IMR-90 (cell line): ENCODE measurements at regions not wholly inside any gene's neighbourhood (a gene's known extent, or its start where the extent isn't known, plus 50 kb on each side); places are given as distances from the start of the nearest gene placed in this dataset.
"Not testable (repeated sequence)": the region's sequence is repeated elsewhere in the genome, so short reads cannot be mapped to it uniquely, and the experiment has no call there.

Source experiments
- ATAC-seq: fragments of 200-7000 bp; cut with Tn5 transposase; 2 replicates; pipeline ENCODE4 v1.9.1; 2020; ENCODE audit warnings: low read depth, mild to moderate bottlenecking, moderate library complexity
- BruUV-seq: library from RNA; stranded (reverse); fragments of 400-500 nt; replicated peaks from 2 replicates; lab custom pipeline; 2021; lab: Mats Ljungman, UMichigan
- CTCF ChIA-PET: fragments of 300-600 bp; formaldehyde crosslinking; extraction: SDS; loops from one replicate; lab custom pipeline; 2021; ENCODE audit warnings: antibody characterized with exemption; lab: Yijun Ruan, JAX
- POLR2A ChIA-PET: fragments of 300-600 bp; sonication (Branson Sonifier 250); formaldehyde crosslinking; loops from one replicate; lab custom pipeline; 2022; ENCODE audit warnings: antibody characterized with exemption; ENCODE audit not compliant: unreplicated experiment; lab: Charles Lee
- DNase-seq: peaks from one replicate; pipeline ENCODE4 v3.0.0; 2013
- H2AFZ ChIP-seq: replicated peaks from 2 replicates; pipeline ENCODE3; 2013; ENCODE audit warnings: low read length, mild to moderate bottlenecking; ENCODE audit not compliant: poor library complexity
- H2AK5ac ChIP-seq: 2 replicates; pipeline ENCODE4 v1.6.1; 2013; ENCODE audit warnings: low read depth, low read length, inconsistent platforms
- H2AK9ac ChIP-seq: replicated peaks from 2 replicates; pipeline ENCODE3; 2013; ENCODE audit warnings: mild to moderate bottlenecking, low read depth, low read length, moderate library complexity; ENCODE audit not compliant: poor library complexity
- H2BK120ac ChIP-seq: 2 replicates; pipeline ENCODE4 v1.6.1; 2013; ENCODE audit warnings: low read depth, low read length, inconsistent platforms
- H2BK15ac ChIP-seq: 3 replicates; pipeline ENCODE4 v1.6.1; 2013; ENCODE audit warnings: low read depth, low read length, inconsistent platforms
- H2BK20ac ChIP-seq: 2 replicates; pipeline ENCODE4 v1.6.1; 2013; ENCODE audit warnings: low read depth, mild to moderate bottlenecking, inconsistent platforms, low read length, moderate library complexity
- H2BK5ac ChIP-seq: 2 replicates; pipeline ENCODE4 v1.6.1; 2013; ENCODE audit warnings: mild to moderate bottlenecking, low read depth, low read length, inconsistent platforms; ENCODE audit not compliant: poor library complexity, severe bottlenecking
- H3K14ac ChIP-seq: replicated peaks from 2 replicates; pipeline ENCODE4 v1.6.1; 2013; ENCODE audit warnings: low read depth, low read length, inconsistent platforms
- H3K18ac ChIP-seq: 2 replicates; pipeline ENCODE4 v1.6.1; 2013; ENCODE audit warnings: low read depth, low read length, control low read depth
- H3K23ac ChIP-seq: 2 replicates; pipeline ENCODE4 v1.6.1; 2013; ENCODE audit warnings: low read depth, low read length, inconsistent platforms
- H3K27ac ChIP-seq: 2 replicates; pipeline ENCODE4 v1.5.1; 2013; ENCODE audit warnings: mild to moderate bottlenecking, control low read depth, low read length; ENCODE audit not compliant: insufficient read depth
- H3K27me3 ChIP-seq: 2 replicates; pipeline ENCODE4 v1.6.1; 2013; ENCODE audit warnings: low read length; ENCODE audit not compliant: control insufficient read depth, insufficient read depth
- H3K36me3 ChIP-seq: 2 replicates; pipeline ENCODE4 v1.6.1; 2013; ENCODE audit warnings: low read length, mixed read lengths; ENCODE audit not compliant: control insufficient read depth, insufficient read depth
- H3K4ac ChIP-seq: 2 replicates; pipeline ENCODE4 v1.6.1; 2013; ENCODE audit warnings: low read depth, low read length, inconsistent platforms
- H3K4me1 ChIP-seq: 2 replicates; pipeline ENCODE4 v1.6.1; 2013; ENCODE audit warnings: low read length, mixed read lengths; ENCODE audit not compliant: control insufficient read depth, insufficient read depth
- H3K4me2 ChIP-seq: 2 replicates; pipeline ENCODE4 v1.6.1; 2013; ENCODE audit warnings: low read depth, mild to moderate bottlenecking, control low read depth, low read length, moderate library complexity
- H3K4me3 ChIP-seq: 2 replicates; pipeline ENCODE4 v1.5.1; 2013; ENCODE audit warnings: low read depth, mild to moderate bottlenecking, control low read depth, low read length, moderate library complexity; ENCODE audit not compliant: insufficient read depth
- H3K56ac ChIP-seq: 2 replicates; pipeline ENCODE4 v1.6.1; 2013; ENCODE audit warnings: low read length, inconsistent platforms; ENCODE audit not compliant: insufficient read depth; ENCODE audit errors: extremely low read depth
- H3K79me1 ChIP-seq, 2 experiments: 2 replicates each; pipeline ENCODE4 v1.6.1; 2013; ENCODE audit warnings: low read length in 2 of 2, inconsistent platforms in 1 of 2, low read depth in 1 of 2
- H3K9ac ChIP-seq: 2 replicates; pipeline ENCODE4 v1.6.1; 2013; ENCODE audit warnings: low read depth, low read length, control low read depth
- H3K9me1 ChIP-seq: 2 replicates; pipeline ENCODE4 v1.6.1; 2013; ENCODE audit warnings: low read length, inconsistent platforms; ENCODE audit not compliant: insufficient read depth
- H3K9me3 ChIP-seq: 2 replicates; pipeline ENCODE4 v1.6.1; 2013; ENCODE audit warnings: low read length; ENCODE audit not compliant: control insufficient read depth, insufficient read depth
- H4K20me1 ChIP-seq: 2 replicates; pipeline ENCODE4 v1.6.1; 2013; ENCODE audit warnings: low read length, inconsistent platforms; ENCODE audit not compliant: insufficient read depth
- H4K5ac ChIP-seq: 2 replicates; pipeline ENCODE4 v1.6.1; 2013; ENCODE audit warnings: mild to moderate bottlenecking, low read depth, low read length, control low read depth
- H4K8ac ChIP-seq, 2 experiments: 2 replicates each; pipeline ENCODE4 v1.6.1; 2013; ENCODE audit warnings: low read depth in 2 of 2, low read length in 2 of 2, control low read depth in 1 of 2, inconsistent platforms in 1 of 2
- H4K91ac ChIP-seq: 2 replicates; pipeline ENCODE4 v1.6.1; 2013; ENCODE audit warnings: low read depth, low read length, inconsistent platforms; ENCODE audit not compliant: insufficient read depth
- WGBS, 2 experiments: methylation state at CpG; one replicate each; pipeline versions ENCODE4 v1.1.5 to v1.1.7; 2013; ENCODE audit warnings: missing lambda C conversion rate in 2 of 2; ENCODE audit not compliant: insufficient read length in 1 of 2; ENCODE audit errors: extremely low coverage in 2 of 2; 5-methylcytosine and 5-hydroxymethylcytosine counted together
- dilution Hi-C: fragments of 300-500 bp; cut with HindIII; formaldehyde crosslinking; loops from one replicate; pipeline ENCODE4 v1.14.3; 2018; ENCODE audit warnings: low sequenced_read_pairs; ENCODE audit not compliant: unreplicated experiment
- in situ Hi-C: fragments of 300-500 bp; cut with MboI; formaldehyde crosslinking; loops from 3 replicates; pipeline ENCODE4 v1.14.3; 2019; ENCODE audit warnings: low sequenced_read_pairs, inconsistent platforms, mixed read lengths
- intact Hi-C: fragments of 100-400 bp; cut with micrococcal nuclease; formaldehyde crosslinking; loops from 2 replicates; pipeline ENCODE4 v1.10.0; 2022

- H3K9ac ChIP-seq, H2BK120ac ChIP-seq, H3K4ac ChIP-seq, H4K20me1 ChIP-seq, H3K79me1 ChIP-seq, dilution Hi-C loops, H2AK9ac ChIP-seq, H4K91ac ChIP-seq, H3K9me1 ChIP-seq, H2BK15ac ChIP-seq, H2AK5ac ChIP-seq, H3K18ac ChIP-seq, H4K5ac ChIP-seq, H3K56ac ChIP-seq, H3K4me3 ChIP-seq, BruUV-seq, H3K27me3 ChIP-seq, ATAC-seq, H2BK20ac ChIP-seq, H3K4me2 ChIP-seq, CTCF ChIA-PET, H4K8ac ChIP-seq, H2AFZ ChIP-seq, POLR2A ChIA-PET, H3K9me3 ChIP-seq, H3K23ac ChIP-seq, DNase-seq, intact Hi-C loops, H3K36me3 ChIP-seq, H3K4me1 ChIP-seq, H3K27ac ChIP-seq, in situ Hi-C loops, H3K14ac ChIP-seq, H2BK5ac ChIP-seq: not testable (repeated sequence)
- WGBS, 2 experiments, result no CpG with 5 or more reads among the region's 1 CpG
These were observed 154.9 kb downstream of the DUSP10 start for GRCh38 chr1:221587013-221587412.

- H2BK120ac ChIP-seq, BruUV-seq, H2BK20ac ChIP-seq, H4K20me1 ChIP-seq, H3K27ac ChIP-seq, POLR2A ChIA-PET, H3K18ac ChIP-seq, H3K14ac ChIP-seq, H3K9me3 ChIP-seq, H2AK5ac ChIP-seq, H3K4me3 ChIP-seq, H3K4me2 ChIP-seq, H2BK5ac ChIP-seq, H3K9ac ChIP-seq, in situ Hi-C loops, H3K4me1 ChIP-seq, CTCF ChIA-PET, dilution Hi-C loops, H3K36me3 ChIP-seq, H2AFZ ChIP-seq, H4K5ac ChIP-seq, H3K9me1 ChIP-seq, H2AK9ac ChIP-seq, ATAC-seq, DNase-seq, H3K56ac ChIP-seq, H4K91ac ChIP-seq, H3K79me1 ChIP-seq, H3K27me3 ChIP-seq, intact Hi-C loops, H3K23ac ChIP-seq, H3K4ac ChIP-seq, H2BK15ac ChIP-seq, H4K8ac ChIP-seq: not testable (repeated sequence)
These were observed 150.6 kb downstream of the DUSP10 start for GRCh38 chr1:221591250-221591649.
